Left ventricle myocardium inferior (tissue), 1 donor: ENCODE measurements at regions not wholly inside any gene's neighbourhood (a gene's known extent, or its start where the extent isn't known, plus 50 kb on each side); places are given as distances from the start of the nearest gene placed in this dataset.

Experiments used
- DNase-seq: peaks from one replicate; pipeline ENCODE4 v3.0.0-alpha.2; 2020
- H3K27ac ChIP-seq: fragments of 200-600 bp; replicated peaks from 2 replicates; pipeline ENCODE4 v1.8.0; 2021
- H3K27me3 ChIP-seq: fragments of 200-600 bp; 2 replicates; pipeline ENCODE4 v1.8.0; 2021; ENCODE audit warnings: low read depth
- H3K36me3 ChIP-seq: fragments of 200-600 bp; 2 replicates; pipeline ENCODE4 v1.8.0; 2021
- H3K4me1 ChIP-seq: fragments of 200-600 bp; 2 replicates; pipeline ENCODE4 v1.8.0; 2021
- H3K4me3 ChIP-seq: fragments of 200-600 bp; 2 replicates; pipeline ENCODE4 v1.8.0; 2021; ENCODE audit warnings: mild to moderate bottlenecking, moderate library complexity
- H3K9me3 ChIP-seq: fragments of 200-600 bp; replicated peaks from 2 replicates; pipeline ENCODE4 v1.8.0; 2021
- intact Hi-C: fragments of 100-400 bp; cut with micrococcal nuclease; formaldehyde crosslinking; loops from one replicate; pipeline ENCODE4 v1.11.0; 2022
- TF ChIP-seq, protein P1 (sequence below): fragments of 200-600 bp; IDR thresholded peaks from 2 replicates; pipeline ENCODE4 v1.8.0; 2021; ENCODE audit warnings: antibody characterized with exemption, mild to moderate bottlenecking, borderline replicate concordance
- donor health status: DM: no; HTN: yes; CAD: no; lungs with severe emphysema.

DNA sequence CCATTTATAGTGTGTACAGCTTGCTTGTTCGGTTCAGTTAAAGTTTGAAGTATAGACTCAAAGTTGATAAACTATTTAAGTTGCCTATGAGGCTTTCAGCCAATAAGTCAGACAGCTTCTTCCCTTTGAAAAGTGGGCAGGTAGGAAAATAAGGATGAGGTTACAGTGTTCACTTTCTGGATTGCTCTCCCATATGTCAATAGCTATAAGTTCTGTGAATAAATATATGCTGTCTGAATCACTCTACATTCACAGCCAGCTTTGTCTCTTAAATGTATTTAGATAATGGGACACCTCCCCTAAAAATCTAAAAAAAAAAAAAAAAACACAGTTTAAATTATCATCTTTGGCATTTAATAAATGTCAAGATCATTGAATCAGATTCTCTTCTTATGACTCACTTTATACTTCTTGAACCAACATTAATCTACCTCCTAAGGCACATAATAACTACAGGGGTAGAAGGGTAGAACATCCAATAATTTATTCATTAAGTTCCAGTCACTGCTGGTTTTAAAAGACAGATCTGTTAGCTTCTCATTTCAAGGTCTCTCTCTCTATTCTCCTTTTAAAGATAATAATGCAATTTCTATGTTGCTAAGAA, 126.4 kb upstream of the PCED1B start:
- peaks cover 3% of the 10 kb centered on the region for H3K4me1 ChIP-seq

DNA sequence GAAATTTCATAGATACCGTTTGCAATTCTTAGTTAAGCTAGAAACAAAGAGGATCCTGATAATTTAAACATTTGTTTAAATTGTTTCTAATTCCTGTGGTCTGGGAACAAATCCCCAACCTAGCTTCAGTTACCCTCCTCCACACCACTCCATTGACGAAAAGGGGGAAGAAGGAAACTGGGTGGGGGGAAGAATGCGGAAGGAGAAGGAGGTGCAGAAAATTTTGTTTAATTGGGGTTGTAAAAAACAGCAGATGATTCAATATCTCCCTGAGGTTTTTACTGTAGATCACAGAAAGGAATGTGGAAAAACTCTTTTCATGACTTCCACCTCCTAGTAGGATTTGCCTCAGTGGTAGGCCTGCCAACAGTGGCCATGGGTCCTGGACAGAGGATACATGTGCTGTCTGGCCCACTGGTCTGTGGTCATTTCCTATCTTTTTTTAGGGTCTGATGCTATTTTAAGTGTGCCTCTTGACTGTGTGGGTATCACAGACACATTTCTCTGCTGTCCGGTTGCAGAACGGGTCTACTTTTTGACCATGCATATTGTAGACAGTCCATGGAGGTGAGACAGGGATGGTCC, 122.9 kb upstream of the PCED1B start:
- H3K4me1 ChIP-seq: peaks cover 3% of the 10 kb centered on the region
- H3K4me3 ChIP-seq: no peak overlapping the region
- no peak for DNase-seq
- H3K36me3 ChIP-seq: no peaks in the 10 kb centered on the region
- H3K9me3 ChIP-seq: no peaks in the 10 kb centered on the region
- H3K27me3 ChIP-seq: no peaks in the 10 kb centered on the region
- no peak overlapping the region for H3K27ac ChIP-seq
- intact Hi-C loops: no loop called here
- TF ChIP-seq, protein P1, sequence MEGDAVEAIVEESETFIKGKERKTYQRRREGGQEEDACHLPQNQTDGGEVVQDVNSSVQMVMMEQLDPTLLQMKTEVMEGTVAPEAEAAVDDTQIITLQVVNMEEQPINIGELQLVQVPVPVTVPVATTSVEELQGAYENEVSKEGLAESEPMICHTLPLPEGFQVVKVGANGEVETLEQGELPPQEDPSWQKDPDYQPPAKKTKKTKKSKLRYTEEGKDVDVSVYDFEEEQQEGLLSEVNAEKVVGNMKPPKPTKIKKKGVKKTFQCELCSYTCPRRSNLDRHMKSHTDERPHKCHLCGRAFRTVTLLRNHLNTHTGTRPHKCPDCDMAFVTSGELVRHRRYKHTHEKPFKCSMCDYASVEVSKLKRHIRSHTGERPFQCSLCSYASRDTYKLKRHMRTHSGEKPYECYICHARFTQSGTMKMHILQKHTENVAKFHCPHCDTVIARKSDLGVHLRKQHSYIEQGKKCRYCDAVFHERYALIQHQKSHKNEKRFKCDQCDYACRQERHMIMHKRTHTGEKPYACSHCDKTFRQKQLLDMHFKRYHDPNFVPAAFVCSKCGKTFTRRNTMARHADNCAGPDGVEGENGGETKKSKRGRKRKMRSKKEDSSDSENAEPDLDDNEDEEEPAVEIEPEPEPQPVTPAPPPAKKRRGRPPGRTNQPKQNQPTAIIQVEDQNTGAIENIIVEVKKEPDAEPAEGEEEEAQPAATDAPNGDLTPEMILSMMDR: no peak

More for the DNA sequence above, 126.4 kb upstream of the PCED1B start:
- DNase-seq: no peak
- no peak overlapping the region for H3K4me3 ChIP-seq
- H3K36me3 ChIP-seq: no peaks in the 10 kb centered on the region
- intact Hi-C loops: no loop called here
- no peak overlapping the region for H3K27ac ChIP-seq
- H3K9me3 ChIP-seq: no peaks in the 10 kb centered on the region
- TF ChIP-seq, protein P1: no peak
- H3K27me3 ChIP-seq: no peaks in the 10 kb centered on the region

DNA sequence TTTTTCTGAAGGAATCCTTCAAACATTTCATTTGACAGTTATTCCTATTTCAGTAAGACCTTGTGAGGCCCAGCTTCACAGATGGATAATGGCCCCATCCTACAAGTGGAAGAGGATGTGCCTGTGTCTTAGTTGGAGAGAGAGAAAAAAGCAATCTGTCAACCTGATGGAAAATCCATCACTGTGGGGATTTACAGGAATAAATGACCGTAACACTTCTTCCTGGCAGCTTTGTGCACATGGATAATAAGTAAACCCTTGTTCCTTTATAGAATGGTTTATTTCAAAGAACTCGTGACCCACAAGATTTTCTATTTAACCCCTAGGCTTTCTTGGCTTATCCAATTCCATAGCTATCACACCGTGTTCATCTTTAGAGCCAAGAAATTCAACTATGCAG, 121.4 kb upstream of the PCED1B start:
- Histone ChIP-seq H3K9me3 (no peaks in the 10 kb centered on the region), H3K4me1 (peaks cover 7% of the 10 kb centered on the region), H3K36me3 (no peaks in the 10 kb centered on the region), H3K4me3 (no peak overlapping the region), H3K27me3 (no peaks in the 10 kb centered on the region), H3K27ac (no peak overlapping the region)
- TF ChIP-seq, protein P1: no peak
- no peak for DNase-seq
- intact Hi-C loops: no loop called here

DNA sequence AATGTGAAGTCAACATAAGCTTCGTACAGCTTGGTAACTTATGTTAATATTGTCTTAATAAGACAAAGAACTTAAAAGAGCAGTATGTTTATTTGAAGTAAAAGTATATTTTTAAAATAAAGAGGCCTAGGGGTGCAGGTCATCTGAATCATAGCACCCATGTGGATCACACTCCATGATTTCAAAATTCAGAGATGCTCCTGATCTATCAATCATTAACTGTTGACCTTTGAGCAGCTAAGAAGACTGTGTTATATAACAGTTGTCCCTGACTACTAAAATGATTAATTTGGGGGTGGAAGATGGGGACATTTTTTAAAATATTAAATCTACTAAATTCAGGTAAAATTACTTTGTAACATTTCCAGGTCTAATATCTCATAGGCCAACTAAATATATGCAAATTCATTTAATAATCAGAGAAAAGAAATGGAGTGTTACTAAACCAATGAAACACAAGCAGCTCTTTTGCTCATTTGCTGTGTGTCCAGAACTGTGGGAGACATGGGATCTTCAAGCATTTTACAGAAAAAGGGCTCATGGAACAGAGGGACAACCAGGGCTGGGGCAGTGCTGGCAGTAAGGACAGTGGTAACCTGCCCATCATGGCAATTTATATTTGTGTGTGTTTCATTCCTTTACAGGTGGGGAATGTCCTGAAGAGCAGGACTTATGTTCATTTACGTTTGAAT, 120.7 kb upstream of the PCED1B start:
- intact Hi-C loops: no loop called here
- Histone ChIP-seq H3K27ac (no peak overlapping the region), H3K27me3 (no peaks in the 10 kb centered on the region), H3K36me3 (no peaks in the 10 kb centered on the region), H3K4me1 (peaks cover 14% of the 10 kb centered on the region), H3K4me3 (no peak overlapping the region), H3K9me3 (no peaks in the 10 kb centered on the region)
- DNase-seq: no peak
- TF ChIP-seq, protein P1: no peak

DNA sequence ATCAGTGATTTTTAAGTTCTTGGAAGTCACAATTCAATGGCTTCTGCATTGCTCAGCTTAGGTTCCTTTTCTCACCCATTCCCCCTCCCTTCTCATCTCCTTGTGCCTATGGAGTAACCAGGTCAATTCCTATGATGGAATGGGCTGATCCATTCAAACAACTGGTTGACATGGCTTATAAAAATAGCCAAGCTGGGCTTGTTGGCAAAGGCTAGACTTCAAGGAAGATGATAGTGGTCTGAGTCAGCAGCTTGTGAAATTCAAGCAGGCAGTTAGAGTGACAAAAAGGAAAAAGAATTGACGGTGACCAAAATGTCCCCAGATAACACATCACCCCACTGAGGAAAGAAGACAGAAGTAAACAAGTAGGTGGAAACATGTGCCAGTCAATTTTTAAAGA, 119.9 kb upstream of the PCED1B start:
- no peak overlapping the region for H3K4me3 ChIP-seq
- TF ChIP-seq, protein P1: no peak
- H3K27me3 ChIP-seq: no peaks in the 10 kb centered on the region
- no peaks in the 10 kb centered on the region for H3K9me3 ChIP-seq
- H3K4me1 ChIP-seq: peaks cover 21% of the 10 kb centered on the region
- no peaks in the 10 kb centered on the region for H3K36me3 ChIP-seq
- no peak for DNase-seq
- intact Hi-C loops: no loop called here
- H3K27ac ChIP-seq: no peak overlapping the region
